HG03095 (cell line): ENCODE measurements at regions not wholly inside any gene's neighbourhood (a gene's known extent, or its start where the extent isn't known, plus 50 kb on each side); places are given as distances from the start of the nearest gene placed in this dataset.
A peak's percentile ranks its signal among the peaks of the same experiment; 100 is the strongest.

Source experiments
- ATAC-seq: cut with Tn5 transposase; IDR thresholded peaks from one replicate; pipeline ENCODE4 v1.9.1; 2021; ENCODE audit warnings: moderate library complexity; ENCODE audit not compliant: unreplicated experiment

DNA sequence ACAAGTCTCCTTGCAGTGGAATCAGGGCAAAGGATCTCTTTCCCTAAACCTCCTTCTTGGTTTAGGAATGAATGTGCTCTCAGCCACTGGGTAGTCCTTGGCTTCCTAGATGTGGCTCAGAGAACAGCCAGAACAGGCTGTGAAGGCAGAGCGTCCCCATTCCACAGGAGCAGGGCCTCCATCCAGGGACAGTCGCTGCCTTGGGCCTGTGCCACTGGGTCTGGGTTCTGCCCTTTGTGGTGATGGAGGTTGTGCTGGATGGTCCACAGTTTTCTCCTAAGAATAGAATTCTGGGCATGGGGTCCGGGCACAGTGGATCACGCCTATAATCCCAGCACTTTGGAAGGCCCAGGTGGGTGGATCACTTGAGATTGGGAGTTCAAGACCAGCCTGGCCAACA is 516.5 kb upstream of the RAB6C start:
- no peak for ATAC-seq

DNA sequence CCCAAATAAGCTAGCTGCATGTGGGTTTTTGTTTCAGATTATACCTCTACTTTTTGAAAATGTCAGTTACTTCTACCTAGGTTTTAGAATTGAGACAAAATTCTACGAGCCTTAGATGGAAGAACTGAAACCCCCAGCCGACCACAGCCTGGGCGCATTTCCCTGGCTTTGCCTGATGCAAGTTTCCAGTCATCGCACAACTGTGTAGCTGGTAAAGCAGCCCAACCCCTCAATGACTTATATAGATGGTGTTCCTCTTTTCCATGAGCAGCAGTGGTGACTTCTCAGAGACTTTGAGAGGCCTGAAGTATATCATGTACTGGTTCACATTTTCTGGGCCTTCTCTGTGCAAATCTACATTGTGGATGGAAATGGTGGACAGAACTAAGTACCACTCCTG is 515.4 kb upstream of the RAB6C start:
- ATAC-seq: no peak

DNA sequence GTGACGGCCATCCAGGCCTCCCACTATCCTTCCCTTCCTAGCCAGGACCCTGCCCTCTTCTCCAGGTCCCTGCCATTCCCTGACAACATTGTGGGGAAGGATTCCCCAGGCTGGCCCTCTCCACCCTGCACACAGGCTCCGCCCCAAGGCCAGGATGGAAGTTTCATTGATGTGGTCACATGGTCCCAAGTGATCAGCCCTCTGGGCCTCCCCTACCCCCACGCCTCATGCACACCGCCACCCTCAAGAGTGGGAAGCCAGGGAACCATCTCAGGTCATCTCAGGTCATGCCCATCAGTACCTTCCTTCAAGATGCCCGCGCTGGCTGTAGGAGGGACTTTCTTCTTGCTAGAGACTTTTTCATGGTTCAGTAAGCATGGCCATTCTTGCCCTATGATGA is 514.8 kb upstream of the RAB6C start:
- no peak for ATAC-seq

DNA sequence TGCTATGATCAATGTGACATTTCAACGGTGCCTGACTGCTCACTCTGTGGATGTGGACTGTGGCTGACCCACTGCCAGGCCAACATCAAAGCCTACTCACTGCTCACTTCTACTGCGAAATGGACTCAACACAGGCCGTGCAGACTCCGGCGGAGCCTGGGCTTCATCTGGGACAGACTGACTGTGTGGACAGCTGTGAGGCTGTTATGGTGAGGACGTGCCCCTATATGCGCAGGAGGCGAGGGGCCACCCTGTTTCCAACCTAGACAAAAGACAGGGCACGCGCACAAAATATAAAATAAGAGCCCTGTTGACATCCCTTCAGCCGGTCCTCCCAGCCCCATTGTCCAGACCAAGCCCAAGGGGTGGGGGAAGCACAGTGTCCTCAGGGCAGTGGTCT is 514.4 kb upstream of the RAB6C start:
- no peak for ATAC-seq

DNA sequence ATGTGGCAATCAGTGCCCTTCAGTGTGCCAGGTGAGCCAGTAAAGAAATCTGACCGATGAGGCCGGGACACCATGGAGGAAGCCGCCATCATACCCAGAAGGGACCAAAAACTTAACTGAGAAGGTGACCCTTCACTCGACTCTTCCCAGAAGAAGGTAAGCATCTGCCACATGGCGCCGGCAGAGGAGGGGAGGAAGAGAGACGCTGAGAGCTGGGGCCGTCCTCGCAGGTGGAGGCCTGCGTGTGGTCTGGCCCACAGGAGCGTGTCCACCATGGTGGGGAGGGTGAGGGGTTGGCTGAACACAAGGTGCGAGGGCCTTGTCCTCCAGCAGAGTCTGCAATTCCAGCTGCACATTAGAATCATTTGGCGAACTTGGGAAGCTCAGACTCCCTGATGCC is 513.1 kb upstream of the RAB6C start:
- no peak for ATAC-seq

DNA sequence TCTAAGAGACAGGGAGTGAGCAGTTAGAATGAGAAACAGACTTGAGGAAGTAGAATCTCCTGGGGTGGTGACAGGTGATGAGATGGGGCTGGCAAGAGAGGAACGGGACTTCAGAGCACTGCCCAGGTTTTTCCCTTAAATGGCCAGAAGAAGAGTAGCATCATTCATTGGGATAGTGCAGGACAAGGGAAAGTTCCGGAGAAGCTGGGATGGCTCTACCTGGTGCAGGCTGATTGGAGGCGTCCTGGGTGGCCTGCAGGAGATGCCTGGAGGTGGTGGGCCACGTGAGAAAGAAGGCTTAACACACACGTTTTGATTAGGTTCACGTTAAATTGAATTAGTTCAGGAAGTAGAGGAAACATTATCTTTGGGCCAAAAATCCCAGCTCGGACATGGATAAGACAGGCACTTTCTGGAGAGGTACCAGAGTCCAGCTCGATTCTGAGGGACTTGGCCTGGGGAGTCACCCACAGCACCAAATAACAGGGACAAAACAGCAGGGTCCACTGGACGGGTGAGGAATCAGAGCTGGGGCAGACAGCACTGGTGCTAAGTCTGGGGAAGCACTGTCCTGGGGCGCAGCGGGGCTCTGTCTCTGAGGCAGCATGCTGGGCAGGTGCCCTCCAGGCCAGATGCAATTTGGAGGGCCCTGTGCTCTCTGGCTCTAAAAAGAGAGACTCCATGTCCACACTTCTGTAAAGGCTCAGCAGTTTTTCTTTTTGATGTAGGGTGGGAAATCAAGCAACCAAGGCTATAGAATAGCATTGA is 512.3 kb upstream of the RAB6C start:
- no peak for ATAC-seq

DNA sequence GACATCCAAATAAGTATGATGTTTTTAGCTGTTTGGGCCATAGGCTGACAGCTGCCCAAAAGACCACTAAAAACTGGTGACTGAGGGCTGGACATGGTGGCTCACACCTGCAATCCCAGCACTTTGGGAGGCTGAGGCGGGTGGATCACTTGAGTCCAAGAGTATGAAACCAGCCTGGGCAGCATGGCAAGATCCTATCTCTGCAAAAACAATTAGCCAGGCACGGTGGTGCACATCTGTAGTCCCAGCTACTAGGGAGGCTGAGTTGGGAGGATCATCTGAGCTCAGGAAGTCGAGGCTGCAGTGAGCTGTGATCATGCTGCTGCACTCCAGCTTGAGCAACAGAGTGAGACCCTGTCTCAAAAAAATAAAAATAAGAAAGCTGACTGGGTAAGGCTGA is 511.5 kb upstream of the RAB6C start:
- no peak for ATAC-seq

DNA sequence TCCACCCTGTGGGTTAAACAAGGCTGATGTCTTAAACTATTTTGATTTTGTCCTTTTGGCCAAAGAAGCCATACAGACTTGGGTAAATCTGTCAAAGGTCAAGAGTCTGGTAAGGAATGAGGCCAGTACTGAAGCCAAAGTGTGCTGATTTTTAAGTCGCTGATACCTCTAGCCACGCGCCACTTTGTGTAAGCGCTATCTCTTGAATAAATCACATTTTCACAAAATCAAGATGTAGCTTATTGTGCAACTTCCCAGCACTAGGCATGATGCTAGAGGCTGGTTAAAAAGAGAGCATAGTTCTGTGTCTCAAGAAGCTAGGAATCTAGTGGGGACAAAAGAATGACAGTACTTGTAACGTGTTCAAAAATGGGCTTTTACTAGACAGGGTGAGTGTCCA is 510.6 kb upstream of the RAB6C start:
- no peak for ATAC-seq

DNA sequence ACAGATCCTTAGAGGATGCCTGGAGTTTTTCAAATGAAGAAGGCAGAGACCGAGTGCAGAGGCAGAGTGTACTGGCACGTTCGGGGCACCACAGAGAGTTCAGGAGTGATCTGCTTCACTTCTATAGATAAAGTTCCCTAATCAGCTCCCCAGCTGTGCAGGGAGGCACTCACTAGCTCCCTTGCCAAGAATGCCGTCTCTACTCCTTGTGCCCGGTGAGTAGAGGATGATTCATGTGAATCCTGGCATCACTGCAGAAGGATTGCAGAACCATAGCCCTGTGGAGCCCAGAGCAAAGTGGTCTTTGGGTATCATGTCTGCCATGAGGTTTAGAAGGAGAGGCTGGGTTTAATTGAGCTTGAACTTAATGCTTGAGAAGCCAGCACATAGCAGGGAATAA is 510.1 kb upstream of the RAB6C start:
- no peak for ATAC-seq

DNA sequence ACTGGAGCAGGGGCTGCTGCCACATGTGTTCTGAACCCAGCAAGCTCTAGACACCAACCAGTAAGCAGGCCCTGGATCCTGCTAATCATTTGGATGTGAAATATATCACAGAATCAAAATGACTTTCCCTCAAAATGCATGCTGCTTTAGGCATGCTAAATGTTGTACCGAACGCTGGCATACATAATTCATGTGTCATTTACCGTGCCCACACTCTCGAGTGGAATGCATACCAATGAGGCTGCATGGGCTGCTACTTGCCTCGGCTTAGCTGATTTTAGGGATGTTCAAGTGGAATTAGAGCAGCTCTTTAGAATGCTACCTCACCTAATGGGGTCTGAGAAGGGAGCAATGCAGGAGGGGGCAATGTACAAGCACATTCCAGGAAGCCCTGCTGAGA is 509.6 kb upstream of the RAB6C start:
- no peak for ATAC-seq

DNA sequence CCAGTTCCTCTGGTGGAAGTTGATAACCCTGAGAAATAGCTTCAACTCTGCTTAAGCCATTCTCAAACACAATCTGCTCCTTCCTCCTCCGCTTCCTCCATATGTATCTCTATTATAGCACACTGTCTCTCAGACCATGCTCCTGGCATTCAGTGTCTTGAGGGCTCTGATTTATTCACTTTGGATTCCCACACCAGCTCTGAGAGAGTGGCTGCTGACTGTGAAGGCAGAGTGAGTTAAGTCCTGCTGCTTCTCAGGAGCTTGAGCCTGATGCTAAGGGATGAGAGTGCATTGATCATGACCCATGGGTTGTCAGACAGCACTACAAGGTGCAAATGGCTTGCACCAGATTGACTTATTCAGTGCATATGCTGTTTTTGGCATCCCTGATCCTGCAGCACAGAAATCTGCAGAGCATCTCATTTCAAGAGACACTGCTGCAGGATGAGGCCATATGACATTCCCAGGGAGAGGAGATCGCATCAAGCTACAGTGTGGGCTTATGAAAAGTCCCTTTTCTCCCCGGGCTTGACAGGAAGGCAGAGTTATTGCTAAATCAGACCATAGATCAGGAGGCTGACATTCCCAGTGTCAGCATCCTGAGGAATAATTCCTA is 500.5 kb upstream of the RAB6C start:
- ATAC-seq: no peak

DNA sequence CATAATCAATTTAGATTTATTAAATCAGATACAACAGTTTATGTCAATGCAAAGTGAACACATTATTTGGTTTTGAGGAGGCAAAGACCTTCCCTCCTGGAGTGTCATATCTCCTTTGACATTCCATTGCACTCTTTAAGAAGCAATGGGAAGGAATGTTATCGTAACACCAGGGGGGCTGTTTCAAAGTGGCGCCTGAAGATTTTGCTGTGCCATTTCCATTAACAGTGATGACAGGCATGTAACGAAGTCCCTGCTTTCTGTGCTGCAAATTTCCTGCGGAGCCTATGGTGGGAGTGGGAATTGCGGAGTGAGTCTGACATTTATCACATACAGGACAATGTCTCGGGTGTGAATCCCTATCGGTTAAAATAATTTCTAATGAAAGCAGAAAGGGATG is 499.6 kb upstream of the RAB6C start:
- no peak for ATAC-seq

DNA sequence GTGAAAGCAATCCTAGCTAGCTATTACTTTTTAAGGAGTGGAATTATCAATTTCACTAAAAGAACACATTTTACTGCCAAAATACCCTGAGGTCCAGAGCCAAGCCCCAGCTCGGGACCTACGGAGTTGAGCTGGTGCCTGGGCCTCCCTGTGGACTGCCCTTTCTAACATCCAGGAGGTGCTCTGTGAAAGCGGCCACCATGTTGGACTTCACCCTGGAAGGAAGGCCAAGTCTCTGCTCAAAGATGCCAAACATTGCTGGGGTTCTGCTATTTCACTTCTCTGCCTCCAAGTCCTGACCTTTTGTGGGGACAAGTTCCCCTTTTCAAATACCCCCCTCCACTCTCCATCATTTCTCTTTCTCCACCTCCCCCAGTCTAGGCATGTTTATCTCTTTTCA is 498.7 kb upstream of the RAB6C start:
- ATAC-seq: no peak

DNA sequence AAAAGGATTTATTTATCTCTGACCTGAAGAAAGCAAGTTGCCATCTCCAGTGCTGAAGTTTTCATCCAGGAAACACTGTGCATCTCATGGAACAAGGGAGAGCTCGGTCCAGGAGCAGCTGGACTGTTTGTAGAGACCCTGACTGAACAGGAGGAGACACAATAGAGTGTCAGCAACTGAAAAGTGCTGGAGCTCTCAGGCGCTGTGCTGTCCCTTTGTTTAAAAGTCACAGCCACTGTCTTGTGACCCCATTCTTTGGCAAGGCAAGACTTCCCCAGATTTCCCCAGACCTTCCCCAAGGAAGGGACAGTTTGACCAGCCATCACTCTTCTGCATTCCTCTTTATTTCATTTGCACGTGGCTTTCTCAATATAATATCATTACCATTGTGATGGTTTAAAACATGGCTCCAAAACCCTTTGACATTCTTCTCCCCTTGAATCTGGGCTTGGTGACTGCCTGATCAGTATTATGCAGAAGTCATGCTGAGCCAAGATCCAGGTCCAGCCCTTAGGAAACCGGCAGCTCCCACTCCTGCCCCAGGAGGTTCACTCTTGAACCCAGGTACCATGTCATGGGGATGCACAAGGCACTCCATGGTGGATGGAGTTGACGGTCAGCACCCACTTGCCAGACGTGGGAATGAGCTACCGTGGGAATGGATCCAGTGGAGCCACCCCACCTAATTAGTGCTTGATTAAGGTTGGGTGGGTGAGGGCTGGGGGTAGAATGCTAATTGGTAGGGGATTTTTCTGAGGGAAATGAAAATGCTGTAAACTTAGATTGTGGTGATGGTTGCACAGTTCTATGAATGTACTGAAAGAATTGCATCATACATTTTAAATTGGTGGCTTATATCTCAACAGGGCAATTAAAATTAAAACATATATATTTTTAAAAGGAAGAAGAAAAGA is 497.9 kb upstream of the RAB6C start:
- ATAC-seq: no peak

DNA sequence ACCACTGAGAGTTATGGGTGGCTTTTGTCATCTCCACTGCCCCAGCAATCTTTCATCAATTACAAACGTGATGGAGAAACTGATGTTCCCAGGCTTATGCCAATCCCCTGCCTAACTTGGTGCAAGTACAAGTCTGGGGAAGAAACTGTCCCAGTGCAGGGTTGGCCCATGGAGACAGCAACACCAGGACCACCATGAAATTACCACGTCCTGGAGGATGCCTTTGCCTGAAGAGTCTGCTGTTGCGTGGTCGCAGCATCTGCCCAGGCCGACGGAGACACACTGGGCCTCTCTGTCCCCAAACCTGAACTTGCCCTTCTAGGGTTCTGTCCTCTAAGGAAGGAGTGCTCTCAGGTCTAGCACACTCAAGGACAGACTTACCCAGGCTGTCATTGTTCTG is 496.8 kb upstream of the RAB6C start:
- no peak for ATAC-seq

DNA sequence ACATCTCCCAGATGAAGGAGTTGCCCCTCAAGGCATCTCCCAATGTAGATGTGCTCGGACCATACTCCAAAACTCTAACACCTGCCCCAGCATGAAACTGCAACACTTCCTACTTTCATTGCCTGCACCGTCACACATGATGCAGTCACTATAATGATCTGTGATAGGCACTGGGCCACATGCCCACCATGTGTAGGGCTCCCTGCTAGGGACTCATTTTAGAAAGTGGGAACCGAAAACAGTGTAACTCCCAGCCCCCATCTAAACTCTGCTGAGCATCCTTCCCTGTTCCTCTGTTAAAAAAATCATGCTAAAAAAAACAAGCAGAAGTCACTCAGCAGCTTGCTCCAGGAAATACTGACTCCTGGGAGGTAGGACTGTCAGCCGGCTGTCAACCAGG is 496.1 kb upstream of the RAB6C start:
- ATAC-seq: peak; percentile 85

DNA sequence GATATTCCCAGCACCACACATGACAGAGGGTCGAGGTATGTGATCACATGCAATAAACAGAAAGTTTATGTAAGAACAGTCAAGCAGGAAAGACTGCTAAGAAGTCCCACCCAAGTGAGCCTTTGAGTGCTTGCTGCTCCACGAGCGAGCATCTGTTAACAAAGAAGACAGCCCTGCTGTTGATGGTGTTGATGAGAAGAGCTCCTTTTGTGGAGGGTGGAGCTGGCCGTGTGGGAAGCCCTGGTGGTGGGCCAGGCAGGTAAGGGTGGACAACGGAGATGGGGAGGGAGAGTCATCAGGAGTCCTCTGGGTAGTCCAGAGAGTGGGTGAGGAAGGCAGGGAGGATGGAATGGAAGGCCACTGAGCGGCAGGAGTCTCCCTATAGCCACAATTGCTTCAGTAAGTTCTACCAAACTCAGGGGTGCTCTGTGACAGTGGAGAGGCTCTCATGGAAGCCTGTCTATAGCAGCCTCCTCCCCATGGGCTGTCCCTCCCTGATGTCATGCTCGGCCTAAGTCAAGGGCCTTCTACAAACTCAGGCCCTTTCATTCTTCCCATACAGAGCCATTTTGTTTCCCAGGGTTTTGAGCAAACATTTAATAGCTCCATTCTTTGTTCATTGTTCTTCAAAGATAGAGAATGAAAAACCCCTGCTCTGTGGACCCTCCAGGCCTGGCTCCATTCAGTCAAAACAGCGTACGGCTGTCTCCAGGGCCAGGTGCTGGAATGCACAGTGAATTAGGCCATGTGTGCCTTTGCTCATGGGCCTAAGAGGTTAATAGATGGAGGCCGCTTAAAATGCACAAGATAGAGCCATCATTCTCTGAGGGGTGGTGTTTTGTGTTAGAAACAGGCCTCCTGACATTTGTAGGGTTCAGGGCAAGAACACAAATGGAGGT is 494.2 kb upstream of the RAB6C start:
- ATAC-seq: no peak

DNA sequence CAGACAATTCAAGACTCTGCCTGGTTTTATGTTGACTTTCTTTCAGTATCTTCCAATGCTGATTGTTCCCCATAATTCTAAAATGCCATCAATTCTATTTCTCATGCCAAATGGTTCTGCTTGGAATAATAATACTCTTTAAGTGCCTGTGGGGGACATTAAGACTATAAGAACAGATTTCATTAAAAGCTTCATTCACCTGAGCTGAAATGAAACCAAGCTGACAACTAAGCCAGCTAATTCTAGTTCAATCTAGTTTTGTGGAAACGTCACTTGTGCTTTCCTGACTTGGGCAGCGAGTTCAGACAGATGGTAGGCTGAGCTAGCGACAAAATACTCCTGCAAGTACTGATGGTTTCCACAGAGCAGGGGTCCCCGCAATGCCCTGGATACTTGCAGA is 491.1 kb upstream of the RAB6C start:
- no peak for ATAC-seq

DNA sequence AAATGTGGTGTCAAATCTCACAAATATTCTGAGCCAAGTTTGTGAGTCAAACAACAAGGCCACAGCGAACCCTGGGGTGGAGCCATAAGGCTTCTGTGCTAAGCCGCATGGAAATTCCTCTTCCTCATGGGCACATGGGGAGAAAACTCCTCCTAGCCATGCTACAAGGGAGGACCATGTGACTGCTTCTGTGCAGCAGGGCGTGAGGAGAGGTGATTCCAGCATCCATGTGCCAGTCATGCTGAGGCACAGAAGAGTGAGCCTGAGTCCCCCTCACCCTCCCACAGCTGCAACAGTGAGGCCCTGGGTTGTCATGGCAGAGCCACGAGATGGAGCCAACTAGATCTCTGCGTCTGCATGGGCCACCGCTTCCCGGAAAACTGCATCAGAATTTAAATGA is 488.8 kb upstream of the RAB6C start:
- no peak for ATAC-seq

DNA sequence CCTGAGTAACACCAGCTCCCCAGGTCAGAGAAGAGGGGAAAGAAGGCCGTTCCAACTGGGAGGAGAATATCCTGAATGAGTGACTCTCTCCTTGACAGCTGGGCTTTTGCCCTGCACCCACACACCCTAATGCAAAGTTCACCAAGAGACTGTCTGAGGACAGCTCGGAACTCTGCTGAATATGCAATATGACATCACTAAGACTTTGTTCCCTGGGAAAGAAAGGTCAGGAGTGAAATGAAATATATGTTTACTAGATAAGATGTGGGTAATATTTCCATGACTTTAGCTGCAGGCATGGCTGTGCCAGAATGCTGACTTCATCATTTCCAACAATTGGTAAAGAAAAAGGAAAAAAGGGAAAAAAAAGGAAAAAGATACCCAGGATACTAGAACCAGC is 488.2 kb upstream of the RAB6C start:
- no peak for ATAC-seq

DNA sequence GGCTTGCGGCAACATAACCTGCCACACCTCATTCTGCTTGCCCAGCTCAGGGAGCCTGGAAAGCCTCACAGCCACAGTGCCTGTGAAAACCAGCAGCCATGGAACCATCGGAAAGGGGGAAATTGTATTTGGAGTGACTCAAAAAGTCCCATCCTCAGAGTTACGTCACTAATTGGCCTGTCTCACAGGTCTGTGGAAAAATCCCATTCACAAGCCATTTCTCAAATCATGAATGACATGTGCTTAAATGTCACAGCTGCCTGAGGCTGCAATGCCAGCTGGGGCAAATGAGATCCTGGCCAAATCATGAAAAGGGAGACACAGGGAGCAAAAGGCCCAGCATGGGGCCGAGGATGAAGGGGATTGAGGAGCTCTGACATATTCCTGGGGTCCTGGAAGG is 486.9 kb upstream of the RAB6C start:
- no peak for ATAC-seq
